Spleen (tissue), 3 donors: ENCODE measurements at regions not wholly inside any gene's neighbourhood (a gene's known extent, or its start where the extent isn't known, plus 50 kb on each side); places are given as distances from the start of the nearest gene placed in this dataset.

Experiments used
- POLR2A ChIP-seq, 3 donors: fragments of 450-650 bp; IDR thresholded peaks; one replicate each; pipeline ENCODE4 v1.5.1; 2017; ENCODE audit warnings: antibody characterized with exemption in 3 of 3, mild to moderate bottlenecking in 1 of 3
- POLR2AphosphoS5 ChIP-seq, 3 donors: sonication (generic); formaldehyde crosslinking; IDR thresholded peaks; one replicate each; pipeline ENCODE4 v1.5.1; 2017; ENCODE audit warnings: antibody characterized with exemption in 3 of 3

GRCh38 chr16:86942151-86943051, 364.1 kb downstream of the FOXL1 start:
- TF ChIP-seq POLR2A (IDR thresholded peaks at IDR 0.05): no peak
- TF ChIP-seq POLR2AphosphoS5 (IDR thresholded peaks at IDR 0.05): no peak
